SW480 (cell line): ENCODE measurements at regions not wholly inside any gene's neighbourhood (a gene's known extent, or its start where the extent isn't known, plus 50 kb on each side); places are given as distances from the start of the nearest gene placed in this dataset.
"Not testable (repeated sequence)": the region's sequence is repeated elsewhere in the genome, so short reads cannot be mapped to it uniquely, and the experiment has no call there.

Source experiments
- DNase-seq: peaks from one replicate; pipeline ENCODE4 v3.0.0-alpha.2; 2016; ENCODE audit warnings: low spot score

DNA sequence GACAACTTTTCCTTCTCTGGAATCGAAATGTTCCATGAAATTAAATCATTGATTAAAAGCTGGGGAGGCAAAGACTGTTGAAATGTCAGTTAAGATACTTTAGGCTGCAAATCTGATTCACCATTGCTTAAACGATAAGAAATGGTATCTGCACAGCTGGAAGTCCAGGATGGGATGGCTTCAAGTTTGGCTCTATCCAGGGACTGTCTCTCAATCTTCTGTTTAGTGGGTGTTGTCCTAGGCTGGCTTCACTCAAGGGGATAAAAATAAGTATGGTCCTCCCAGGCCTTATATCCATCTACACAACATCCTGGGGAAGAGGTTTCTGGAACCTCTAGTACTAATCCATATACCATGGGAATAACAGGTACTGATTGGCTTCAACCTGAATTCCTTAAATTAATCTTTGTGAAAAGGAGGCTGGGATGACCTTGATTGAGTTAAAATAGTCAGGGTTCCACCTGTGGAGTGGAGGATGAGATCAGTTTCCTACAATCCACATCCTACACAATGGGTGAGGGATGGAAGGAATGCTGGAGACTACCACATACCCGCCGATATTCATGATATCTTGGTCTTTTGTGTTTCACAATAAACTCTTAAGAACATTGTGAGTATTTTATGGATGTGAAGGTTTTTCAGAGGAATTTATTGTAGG is 156.0 kb upstream of the L3MBTL4 start:
- no peak for DNase-seq

GRCh38 chr18:6571239-6571602 is 156.5 kb upstream of the L3MBTL4 start:
- DNase-seq, result no peak

DNA sequence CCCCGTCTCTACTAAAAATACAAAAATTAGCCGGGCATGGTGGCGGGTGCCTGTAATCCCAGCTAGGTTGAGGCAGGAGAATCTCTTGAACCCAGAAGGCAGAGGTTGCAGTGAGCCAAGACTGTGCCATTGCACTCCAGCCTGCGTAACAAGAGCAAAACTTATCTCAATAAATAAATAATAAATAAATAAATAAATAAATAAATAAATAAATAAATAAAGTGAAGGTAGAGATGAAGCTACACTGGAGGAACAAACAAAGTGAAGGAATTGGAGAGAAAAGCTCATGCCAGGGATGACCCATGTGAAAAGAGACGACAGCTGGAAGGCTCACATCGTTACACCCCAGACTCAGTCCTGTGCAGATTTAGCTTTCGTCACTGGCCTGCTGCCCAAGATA is 157.3 kb upstream of the ARHGAP28 start:
- not testable (repeated sequence) for DNase-seq

DNA sequence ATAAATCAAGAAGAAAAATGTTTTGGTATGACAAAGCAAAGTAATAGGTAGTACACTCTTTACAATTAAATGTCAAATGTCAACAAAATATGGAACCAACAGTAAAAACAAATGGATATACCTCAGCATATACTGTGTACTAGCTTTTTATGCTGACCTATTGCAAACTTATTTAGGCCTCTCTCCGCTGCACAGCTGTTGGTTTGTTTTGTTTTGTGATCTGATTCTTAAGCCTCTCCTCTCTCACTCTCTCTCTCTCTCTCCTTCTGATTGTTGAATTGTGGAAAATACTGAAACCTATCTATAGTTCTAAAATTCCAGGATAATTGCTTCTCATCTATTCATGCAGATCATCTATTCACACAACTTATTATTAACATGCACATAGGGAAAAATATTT is 154.9 kb upstream of the ARHGAP28 start:
- no peak for DNase-seq

GRCh38 chr18:6575908-6576307 is 153.6 kb upstream of the ARHGAP28 start:
- no peak for DNase-seq

DNA sequence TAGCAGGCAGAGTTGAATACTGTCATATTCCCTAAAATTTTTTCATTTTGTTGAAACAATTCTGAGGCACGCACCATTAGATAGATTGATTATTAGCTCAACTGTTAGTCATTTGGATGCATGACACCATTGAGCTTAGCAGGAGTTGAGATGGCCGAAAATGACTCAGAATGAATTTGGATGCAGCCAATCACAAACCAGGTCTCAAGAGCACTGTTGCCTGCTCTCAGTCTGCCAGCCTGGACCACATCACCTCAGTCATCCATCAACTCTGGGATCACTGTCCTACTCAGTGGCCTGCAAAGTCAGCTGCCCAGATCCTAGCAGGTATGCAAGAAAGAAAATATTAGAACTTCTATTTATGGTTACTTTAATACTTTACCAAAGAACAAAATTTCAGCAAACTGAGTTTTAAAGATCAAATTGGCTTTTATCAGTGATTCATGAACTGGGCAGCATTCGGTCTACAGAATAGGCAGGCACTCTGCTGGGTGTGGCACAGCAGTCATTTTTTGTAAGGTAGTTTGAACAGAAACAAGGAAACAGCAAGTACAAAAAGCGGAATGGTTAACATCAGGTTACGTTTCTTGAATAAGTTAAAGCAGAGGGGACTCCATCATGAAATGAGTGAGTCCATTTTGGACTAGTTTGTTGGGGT is 152.7 kb upstream of the ARHGAP28 start:
- no peak for DNase-seq

DNA sequence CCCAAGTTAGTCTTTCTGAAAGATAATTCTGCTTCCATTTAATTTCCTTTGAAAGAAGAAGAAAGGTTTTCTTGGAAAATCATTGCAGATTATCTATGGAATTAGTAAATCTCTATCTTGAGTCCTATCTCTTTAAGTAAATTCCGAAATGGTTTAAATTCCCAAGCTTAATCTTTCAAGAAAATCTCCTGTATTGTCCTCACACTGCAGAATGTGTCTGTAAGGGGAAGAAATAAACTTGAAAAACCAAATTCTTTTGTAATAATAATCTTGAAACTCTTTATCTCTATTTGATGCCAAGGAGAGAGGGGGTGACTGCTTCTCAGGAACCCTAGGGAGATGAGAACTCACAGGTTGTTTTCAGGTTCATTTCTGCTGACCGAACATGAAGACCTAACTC is 150.8 kb upstream of the ARHGAP28 start:
- DNase-seq, result no peak

- no peak for DNase-seq
Observed at GRCh38 chr18:6579486-6579885, 150.0 kb upstream of the ARHGAP28 start.

DNA sequence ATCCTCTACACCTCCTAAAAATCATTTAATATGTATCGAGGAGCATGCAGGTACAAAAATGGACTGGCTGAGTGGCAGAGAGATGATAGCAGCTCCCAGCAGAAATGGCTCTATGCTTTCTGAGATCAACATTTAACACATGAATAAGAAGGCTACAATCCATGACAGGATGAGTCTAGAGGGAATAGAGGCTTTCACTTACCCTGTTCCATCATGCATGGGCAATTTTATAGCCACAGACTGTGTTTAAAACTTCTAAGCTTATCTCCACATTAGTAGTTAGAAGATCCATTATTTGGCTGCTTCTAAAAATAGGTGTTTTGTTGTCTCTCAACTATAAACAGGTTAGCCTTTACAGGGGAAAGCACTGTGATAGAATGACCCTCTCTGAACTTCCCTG is 149.1 kb upstream of the ARHGAP28 start:
- no peak for DNase-seq

DNA sequence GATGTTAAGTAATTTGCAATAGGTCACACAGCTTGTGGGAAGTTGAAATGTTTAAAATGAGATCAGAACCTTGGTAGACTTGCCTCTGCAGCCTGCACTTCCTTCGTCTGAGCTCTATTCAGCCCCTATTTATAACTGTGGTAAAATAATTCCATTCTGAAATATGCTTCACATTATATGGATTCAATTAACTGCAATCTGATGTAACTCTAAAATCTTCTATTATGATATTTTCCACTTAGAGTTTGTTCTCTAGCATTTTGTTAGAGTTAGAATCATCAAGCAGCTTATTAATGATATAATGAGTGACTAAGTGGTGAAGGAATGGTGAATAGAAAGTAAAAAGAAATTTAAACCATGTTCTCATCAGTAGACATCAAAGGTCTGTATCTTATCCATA is 139.6 kb upstream of the ARHGAP28 start:
- DNase-seq, result no peak

DNA sequence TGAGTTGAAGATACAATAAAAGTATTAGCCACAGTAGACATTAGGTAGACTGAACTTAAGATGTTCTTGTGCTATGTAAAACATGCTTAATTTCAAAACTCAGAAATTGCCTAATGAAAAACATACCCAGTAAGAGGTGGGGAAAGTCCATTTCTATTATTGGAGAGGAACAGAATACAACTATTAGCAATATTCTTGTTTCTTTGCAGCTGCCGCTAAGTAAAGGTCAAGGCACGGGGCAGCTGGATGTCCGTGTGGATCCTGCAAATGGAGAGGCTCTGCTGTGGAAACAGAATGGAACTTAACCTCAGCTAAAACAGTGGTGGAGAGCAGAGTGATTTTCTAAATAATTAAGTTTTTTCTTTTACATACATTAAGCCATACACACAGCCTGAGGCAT is 139.2 kb upstream of the ARHGAP28 start:
- DNase-seq, result no peak

GRCh38 chr18:6591491-6591890 is 138.0 kb upstream of the ARHGAP28 start:
- DNase-seq, result no peak

- no peak for DNase-seq
Observed at GRCh38 chr18:6592522-6592921, 137.0 kb upstream of the ARHGAP28 start.

DNA sequence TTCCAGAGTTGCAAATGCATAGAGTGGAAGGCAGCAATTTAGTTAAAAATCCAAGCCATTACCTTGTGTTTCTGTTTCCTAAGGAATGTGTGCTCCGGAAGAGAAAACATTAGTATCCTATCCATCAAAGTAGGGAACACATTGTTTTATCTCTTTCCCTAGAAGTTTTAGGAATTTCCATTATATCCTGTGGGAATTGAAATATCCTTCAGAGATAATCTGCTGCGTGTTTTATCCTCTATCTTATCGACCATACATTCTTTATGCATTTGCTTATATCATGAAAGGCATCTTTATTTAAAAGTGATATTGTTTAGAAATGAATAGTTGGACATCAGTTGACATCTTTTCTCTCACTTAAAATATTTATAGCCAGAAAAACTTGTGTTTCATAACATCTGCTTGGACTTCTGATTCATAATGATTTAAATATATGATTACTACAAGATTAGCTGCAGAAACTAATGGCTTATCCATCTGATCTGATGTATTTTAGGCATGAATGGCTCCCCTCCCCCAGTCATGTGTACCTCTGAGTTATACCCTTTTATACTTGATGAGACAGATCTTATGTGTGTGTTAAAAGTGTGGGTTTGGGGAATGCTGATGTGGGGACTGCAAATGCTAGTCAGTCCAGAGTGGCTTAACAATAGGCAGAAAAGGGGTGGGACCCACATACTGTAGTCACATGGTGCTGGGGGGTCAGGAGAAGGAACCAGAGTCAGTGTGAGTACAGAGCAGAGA is 136.2 kb upstream of the ARHGAP28 start:
- no peak for DNase-seq

GRCh38 chr18:6595666-6596065 is 133.8 kb upstream of the ARHGAP28 start:
- DNase-seq, result no peak

GRCh38 chr18:6598657-6599056 is 130.9 kb upstream of the ARHGAP28 start:
- DNase-seq, result no peak

GRCh38 chr18:6600667-6601167 is 128.8 kb upstream of the ARHGAP28 start:
- DNase-seq, result no peak

GRCh38 chr18:6601241-6601640 is 128.3 kb upstream of the ARHGAP28 start:
- DNase-seq, result peak; percentile 60

GRCh38 chr18:6602365-6602764 is 127.2 kb upstream of the ARHGAP28 start:
- no peak for DNase-seq

GRCh38 chr18:6604573-6604941 is 125.0 kb upstream of the ARHGAP28 start:
- no peak for DNase-seq

DNA sequence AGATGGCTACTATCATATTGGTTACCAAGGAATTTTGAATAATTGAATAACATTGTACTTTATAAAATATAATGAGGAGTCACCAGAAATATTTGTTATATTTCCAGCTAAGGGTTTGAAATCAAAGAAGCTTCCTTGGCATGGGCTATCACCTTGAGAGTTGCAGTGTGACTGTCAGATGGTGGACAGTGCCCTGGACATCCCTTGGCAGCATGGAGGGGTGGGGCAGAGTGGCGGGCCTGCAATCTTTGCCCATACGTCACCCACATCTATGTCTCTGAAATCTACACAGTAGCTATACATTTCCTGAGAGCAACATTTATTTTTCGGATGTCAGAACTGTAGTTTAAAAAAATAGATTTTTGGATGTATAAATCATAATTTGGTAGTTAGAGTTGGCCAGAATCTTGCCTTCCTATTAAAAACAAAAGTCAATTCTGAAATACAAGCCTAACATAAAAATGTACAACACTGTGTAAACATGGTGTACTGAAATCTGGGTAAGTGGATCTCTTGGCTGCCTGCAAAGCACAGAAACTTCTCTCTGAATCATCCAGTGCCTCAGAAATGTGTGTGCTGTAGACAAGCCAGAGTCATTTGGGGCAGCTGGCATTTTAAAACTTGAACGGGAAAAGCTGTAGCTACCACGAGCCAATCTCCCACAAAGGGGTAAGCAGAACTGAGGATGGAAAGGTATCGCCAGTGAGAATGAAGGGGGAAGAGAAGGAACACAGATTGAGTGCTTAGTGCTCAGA is 124.2 kb upstream of the ARHGAP28 start:
- DNase-seq, result no peak

DNA sequence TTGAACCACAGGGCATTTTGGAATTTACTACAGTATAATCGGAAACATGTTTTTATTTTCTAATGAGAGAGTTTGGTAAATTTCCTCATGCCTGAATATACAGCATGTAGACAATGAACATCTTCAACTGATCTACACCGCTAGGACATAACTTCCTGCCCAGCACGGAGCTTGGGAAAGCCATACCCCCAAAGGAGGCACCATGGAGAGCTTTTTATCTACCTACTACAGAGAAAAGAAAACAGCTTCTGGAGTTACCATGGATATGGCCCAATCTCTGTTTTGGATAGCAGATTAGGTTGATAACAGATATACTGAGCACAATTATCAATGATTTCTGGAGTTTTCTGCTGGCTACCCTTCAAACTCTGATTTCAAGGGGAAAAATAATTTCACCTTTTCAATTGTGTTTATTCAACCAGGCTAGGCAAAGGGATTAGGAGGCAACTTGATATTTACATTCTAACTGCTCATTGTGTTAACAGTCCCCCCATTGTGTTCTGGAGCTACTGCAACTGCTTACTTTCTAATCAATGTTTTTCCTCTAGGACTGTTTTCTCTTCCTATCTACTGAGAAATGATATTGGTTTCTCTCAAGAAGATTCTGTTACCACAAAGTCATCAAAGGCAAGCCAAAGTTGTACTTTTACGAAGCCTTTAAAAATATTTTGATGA is 123.0 kb upstream of the ARHGAP28 start:
- DNase-seq, result no peak
